K562 (cell line): ENCODE measurements at regions not wholly inside any gene's neighbourhood (a gene's known extent, or its start where the extent isn't known, plus 50 kb on each side); places are given as distances from the start of the nearest gene placed in this dataset.

Source experiments
- ATF2 ChIP-seq: sonication (generic); formaldehyde crosslinking; IDR thresholded peaks from 2 replicates; pipeline ENCODE4 v1.8.1; 2022; ENCODE audit warnings: missing genetic modification reagents
- CTCF ChIP-seq, 3 experiments: IDR thresholded peaks in 2 of 3; conservative IDR thresholded peaks in 1 of 3; 2 replicates each; pipeline ENCODE4 v1.5.1; 2011 to 2012; ENCODE audit warnings: low read length in 3 of 3, mild to moderate bottlenecking in 3 of 3, control low read depth in 2 of 3, improper control_type of control experiment in 1 of 3, inconsistent platforms in 1 of 3, low read depth in 1 of 3, mixed read lengths in 1 of 3, moderate library complexity in 1 of 3; ENCODE audit not compliant: insufficient read depth in 2 of 3
- ELF1 ChIP-seq: fragments of 200-800 bp; sonication (Bioruptor generic); IDR thresholded peaks from 2 replicates; pipeline ENCODE4 v1.6.1; 2016; ENCODE audit warnings: missing genetic modification characterization, missing compliant biosample characterization
- EP300 ChIP-seq: IDR thresholded peaks from 2 replicates; pipeline ENCODE4 v1.6.1; 2012; ENCODE audit warnings: low read length, improper control_type of control experiment
- FOSL1 ChIP-seq: fragments of 200-800 bp; sonication (Bioruptor generic); conservative IDR thresholded peaks from 2 replicates; pipeline ENCODE4 v1.6.1; 2016; ENCODE audit warnings: missing genetic modification characterization, missing compliant biosample characterization
- GABPA ChIP-seq: fragments of 200-800 bp; sonication (Bioruptor generic); conservative IDR thresholded peaks from 2 replicates; pipeline ENCODE4 v1.6.1; 2016; ENCODE audit warnings: low read depth, missing genetic modification characterization, missing compliant biosample characterization
- MAFG ChIP-seq: fragments of 450-650 bp; conservative IDR thresholded peaks from 2 replicates; pipeline ENCODE4 v1.6.1; 2016; ENCODE audit warnings: missing genetic modification characterization, missing compliant biosample characterization
- POLR2A ChIP-seq: fragments of 450-650 bp; conservative IDR thresholded peaks from 2 replicates; pipeline ENCODE4 v1.6.1; 2016
- SREBF1 ChIP-seq: fragments of 150-350 bp; IDR thresholded peaks from 2 replicates; pipeline ENCODE4 v1.6.1; 2014; ENCODE audit warnings: antibody characterized with exemption, low read depth, low read length, borderline replicate concordance
- ZNF717 ChIP-seq: fragments of 250-450 bp; sonication (Bioruptor Pico); IDR thresholded peaks from 2 replicates; pipeline ENCODE4 v1.5.0; 2021
- TF ChIP-seq, protein P1 (sequence below), 2 experiments: fragments of 450-650 bp in 1 of 2; sonication (generic) in 1 of 2; formaldehyde crosslinking in 1 of 2; IDR thresholded peaks in 1 of 2; conservative IDR thresholded peaks in 1 of 2; 2 replicates each; pipeline versions ENCODE4 v1.6.1 to v1.8.1; 2016 to 2023; ENCODE audit warnings: mild to moderate bottlenecking in 2 of 2, moderate library complexity in 2 of 2, inconsistent platforms in 1 of 2, missing genetic modification reagents in 1 of 2
- TF ChIP-seq, protein P2 (sequence below): sonication (generic); formaldehyde crosslinking; IDR thresholded peaks from 2 replicates; pipeline ENCODE4 v1.4.0; 2020; ENCODE audit warnings: mild to moderate bottlenecking, missing genetic modification reagents

GRCh38 chr7:86926732-86927131, 132.7 kb downstream of the ELAPOR2 start:
- TF ChIP-seq, protein P1, sequence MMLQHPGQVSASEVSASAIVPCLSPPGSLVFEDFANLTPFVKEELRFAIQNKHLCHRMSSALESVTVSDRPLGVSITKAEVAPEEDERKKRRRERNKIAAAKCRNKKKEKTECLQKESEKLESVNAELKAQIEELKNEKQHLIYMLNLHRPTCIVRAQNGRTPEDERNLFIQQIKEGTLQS (IDR thresholded peaks at IDR 0.05): no peak
- TF ChIP-seq, protein P1 (CRISPR knock-in tag; conservative IDR thresholded peaks at IDR 0.05): no peak
- TF ChIP-seq GABPA (tag) (no peak), ATF2 (no peak), SREBF1 (no peak), CTCF (IDR thresholded peaks at IDR 0.05 in 2 of 3, conservative IDR thresholded peaks at IDR 0.05 in 1 of 3; ENCODE audit: insufficient read depth in 2 of 3, low read depth in 1 of 3, low read length in 3 of 3) (peak; percentile 61 to 87 (median 77)), ELF1 (tag) (no peak), EP300 (no peak), POLR2A (no peak), MAFG (no peak), ZNF717 (CRISPR knock-in tag) (no peak), FOSL1 (no peak)
- TF ChIP-seq, protein P2, sequence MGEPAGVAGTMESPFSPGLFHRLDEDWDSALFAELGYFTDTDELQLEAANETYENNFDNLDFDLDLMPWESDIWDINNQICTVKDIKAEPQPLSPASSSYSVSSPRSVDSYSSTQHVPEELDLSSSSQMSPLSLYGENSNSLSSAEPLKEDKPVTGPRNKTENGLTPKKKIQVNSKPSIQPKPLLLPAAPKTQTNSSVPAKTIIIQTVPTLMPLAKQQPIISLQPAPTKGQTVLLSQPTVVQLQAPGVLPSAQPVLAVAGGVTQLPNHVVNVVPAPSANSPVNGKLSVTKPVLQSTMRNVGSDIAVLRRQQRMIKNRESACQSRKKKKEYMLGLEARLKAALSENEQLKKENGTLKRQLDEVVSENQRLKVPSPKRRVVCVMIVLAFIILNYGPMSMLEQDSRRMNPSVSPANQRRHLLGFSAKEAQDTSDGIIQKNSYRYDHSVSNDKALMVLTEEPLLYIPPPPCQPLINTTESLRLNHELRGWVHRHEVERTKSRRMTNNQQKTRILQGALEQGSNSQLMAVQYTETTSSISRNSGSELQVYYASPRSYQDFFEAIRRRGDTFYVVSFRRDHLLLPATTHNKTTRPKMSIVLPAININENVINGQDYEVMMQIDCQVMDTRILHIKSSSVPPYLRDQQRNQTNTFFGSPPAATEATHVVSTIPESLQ (CRISPR knock-in tag): no peak
